RWPE2 (cell line): ENCODE measurements at regions not wholly inside any gene's neighbourhood (a gene's known extent, or its start where the extent isn't known, plus 50 kb on each side); places are given as distances from the start of the nearest gene placed in this dataset.
"Not testable (repeated sequence)": the region's sequence is repeated elsewhere in the genome, so short reads cannot be mapped to it uniquely, and the experiment has no call there.

Source experiments
- ATAC-seq: fragments of 200-7000 bp; cut with Tn5 transposase; 3 replicates; pipeline ENCODE4 v1.9.1; 2021; ENCODE audit warnings: low read depth
- DNase-seq: peaks from one replicate; pipeline ENCODE4 v3.0.0-alpha.2; 2020; ENCODE audit warnings: low spot score
- H3K27ac ChIP-seq: fragments of 450-650 bp; 2 replicates; pipeline ENCODE4 v1.5.1; 2017; ENCODE audit warnings: mild to moderate bottlenecking; ENCODE audit not compliant: poor library complexity, severe bottlenecking
- H3K27me3 ChIP-seq: fragments of 250-450 bp; sonication (Bioruptor Pico); 2 replicates; pipeline ENCODE4 v1.5.1; 2021; ENCODE audit warnings: mild to moderate bottlenecking, moderate library complexity; ENCODE audit not compliant: insufficient read depth, poor library complexity, severe bottlenecking
- H3K36me3 ChIP-seq: fragments of 250-450 bp; sonication (Bioruptor Pico); 2 replicates; pipeline ENCODE4 v1.5.1; 2020; ENCODE audit warnings: low read depth, mild to moderate bottlenecking, moderate library complexity
- H3K4me1 ChIP-seq: fragments of 250-450 bp; sonication (Bioruptor Pico); 2 replicates; pipeline ENCODE4 v1.5.1; 2021; ENCODE audit warnings: mild to moderate bottlenecking, moderate library complexity; ENCODE audit not compliant: insufficient read depth, poor library complexity, severe bottlenecking
- H3K4me3 ChIP-seq: fragments of 250-450 bp; sonication (Bioruptor Pico); 2 replicates; pipeline ENCODE4 v1.5.1; 2021; ENCODE audit warnings: mild to moderate bottlenecking, moderate library complexity; ENCODE audit not compliant: severe bottlenecking
- H3K9me3 ChIP-seq: fragments of 250-450 bp; sonication (Bioruptor Pico); 2 replicates; pipeline ENCODE4 v1.5.1; 2021; ENCODE audit warnings: mild to moderate bottlenecking, moderate library complexity; ENCODE audit not compliant: severe bottlenecking
- TF ChIP-seq, protein P1 (sequence below): fragments of 450-650 bp; IDR thresholded peaks from one replicate; pipeline ENCODE4 v1.5.1; 2017; ENCODE audit warnings: mild to moderate bottlenecking, moderate library complexity; ENCODE audit not compliant: poor library complexity, severe bottlenecking

DNA sequence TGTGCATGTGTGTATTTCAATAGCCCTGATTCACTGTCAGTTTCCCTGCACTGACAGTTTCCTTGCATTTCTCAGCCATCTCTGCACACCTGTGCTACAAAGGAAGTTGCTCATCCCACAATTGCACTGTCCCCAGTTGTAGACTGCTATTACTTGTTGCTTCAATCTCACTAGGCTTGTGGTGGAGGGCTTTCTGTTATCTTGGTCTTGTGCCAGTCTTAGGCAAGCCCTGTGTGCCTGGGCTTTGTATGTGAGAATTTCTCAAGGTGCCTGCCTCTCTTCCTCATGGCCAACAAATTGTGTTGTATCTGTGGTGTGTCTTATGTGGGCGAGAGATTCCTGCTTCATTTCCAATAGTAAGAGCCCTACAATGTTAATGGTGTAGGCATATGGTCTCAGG, 467.4 kb downstream of the GRIA2 start:
- ATAC-seq (no peak), DNase-seq (no peak)
- H3K36me3 ChIP-seq, result no peaks in the 10 kb centered on the region
- no peaks in the 10 kb centered on the region for H3K4me1 ChIP-seq
- no peaks in the 10 kb centered on the region for H3K9me3 ChIP-seq
- no peaks in the 10 kb centered on the region for H3K27me3 ChIP-seq
- no peak overlapping the region for H3K27ac ChIP-seq
- H3K4me3 ChIP-seq, result no peak overlapping the region
- TF ChIP-seq, protein P1, sequence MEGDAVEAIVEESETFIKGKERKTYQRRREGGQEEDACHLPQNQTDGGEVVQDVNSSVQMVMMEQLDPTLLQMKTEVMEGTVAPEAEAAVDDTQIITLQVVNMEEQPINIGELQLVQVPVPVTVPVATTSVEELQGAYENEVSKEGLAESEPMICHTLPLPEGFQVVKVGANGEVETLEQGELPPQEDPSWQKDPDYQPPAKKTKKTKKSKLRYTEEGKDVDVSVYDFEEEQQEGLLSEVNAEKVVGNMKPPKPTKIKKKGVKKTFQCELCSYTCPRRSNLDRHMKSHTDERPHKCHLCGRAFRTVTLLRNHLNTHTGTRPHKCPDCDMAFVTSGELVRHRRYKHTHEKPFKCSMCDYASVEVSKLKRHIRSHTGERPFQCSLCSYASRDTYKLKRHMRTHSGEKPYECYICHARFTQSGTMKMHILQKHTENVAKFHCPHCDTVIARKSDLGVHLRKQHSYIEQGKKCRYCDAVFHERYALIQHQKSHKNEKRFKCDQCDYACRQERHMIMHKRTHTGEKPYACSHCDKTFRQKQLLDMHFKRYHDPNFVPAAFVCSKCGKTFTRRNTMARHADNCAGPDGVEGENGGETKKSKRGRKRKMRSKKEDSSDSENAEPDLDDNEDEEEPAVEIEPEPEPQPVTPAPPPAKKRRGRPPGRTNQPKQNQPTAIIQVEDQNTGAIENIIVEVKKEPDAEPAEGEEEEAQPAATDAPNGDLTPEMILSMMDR, result no peak

DNA sequence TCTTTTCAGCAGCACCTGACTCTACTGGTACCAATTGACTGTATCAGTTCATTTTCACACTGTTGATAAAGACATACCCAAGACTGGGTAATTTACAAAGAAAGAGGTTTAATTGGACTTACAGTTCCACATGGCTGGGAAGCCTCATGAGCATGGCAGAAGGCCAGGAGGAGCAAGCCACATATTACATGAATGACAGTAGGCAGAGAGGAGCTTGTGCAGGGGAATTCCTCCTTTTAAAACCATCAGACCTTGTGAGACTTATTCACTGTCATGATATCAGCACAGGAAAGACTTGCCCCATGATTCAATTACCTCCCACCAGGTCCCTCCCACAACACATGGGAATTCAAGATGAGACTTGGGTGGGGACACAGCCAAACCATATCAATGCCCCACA, 458.8 kb downstream of the GRIA2 start:
- not testable (repeated sequence) for ATAC-seq, H3K36me3 ChIP-seq, H3K9me3 ChIP-seq, H3K4me3 ChIP-seq, H3K27me3 ChIP-seq, H3K27ac ChIP-seq, DNase-seq, H3K4me1 ChIP-seq

DNA sequence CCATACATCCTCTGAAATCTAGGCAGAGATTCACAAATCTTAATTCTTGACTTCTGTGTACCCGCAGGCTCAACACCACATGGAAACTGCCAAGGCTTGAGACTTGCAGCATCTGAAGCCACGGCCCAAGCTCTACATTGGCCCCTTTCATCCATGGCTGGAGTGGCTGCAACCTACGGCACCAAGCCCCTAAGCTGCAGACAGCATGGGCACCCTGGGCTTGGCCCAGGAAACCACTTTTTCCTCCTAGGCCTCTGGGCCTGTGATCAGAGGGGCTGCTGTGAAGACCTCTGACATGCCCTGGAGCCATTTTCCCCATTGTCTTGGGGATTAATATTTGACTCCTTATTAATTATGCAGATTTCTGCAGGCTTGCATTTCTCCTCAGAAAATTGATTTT, 457.9 kb downstream of the GRIA2 start:
- Histone ChIP-seq H3K27ac (no peak overlapping the region), H3K4me1 (no peaks in the 10 kb centered on the region), H3K9me3 (no peaks in the 10 kb centered on the region), H3K27me3 (no peaks in the 10 kb centered on the region), H3K4me3 (no peak overlapping the region), H3K36me3 (no peaks in the 10 kb centered on the region)
- DNase-seq (no peak), ATAC-seq (no peak)
- TF ChIP-seq, protein P1, result no peak

DNA sequence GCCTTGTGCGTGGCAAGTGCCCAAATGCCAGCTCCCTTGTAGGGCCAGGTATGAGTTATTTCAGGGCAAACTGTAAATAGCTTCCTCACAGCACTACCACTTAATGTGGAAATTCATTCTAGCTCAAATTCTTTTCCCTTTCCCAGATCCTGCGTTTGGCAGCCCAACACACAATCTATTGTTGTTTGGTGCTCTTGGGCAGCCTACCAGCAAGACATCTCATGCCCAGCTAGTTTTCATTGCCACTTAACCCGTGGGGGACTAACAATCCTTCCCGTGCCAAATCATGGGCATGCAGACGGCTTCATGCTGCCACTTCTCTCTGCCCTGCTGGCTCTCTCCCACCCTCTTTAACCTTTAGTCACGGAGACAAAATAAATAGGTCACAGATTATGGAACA, 454.2 kb downstream of the GRIA2 start:
- H3K27ac ChIP-seq, result no peak overlapping the region
- no peak overlapping the region for H3K4me3 ChIP-seq
- H3K9me3 ChIP-seq, result no peaks in the 10 kb centered on the region
- H3K27me3 ChIP-seq, result no peaks in the 10 kb centered on the region
- ATAC-seq (no peak), DNase-seq (no peak)
- H3K4me1 ChIP-seq, result no peaks in the 10 kb centered on the region
- no peaks in the 10 kb centered on the region for H3K36me3 ChIP-seq
- TF ChIP-seq, protein P1, result no peak

DNA sequence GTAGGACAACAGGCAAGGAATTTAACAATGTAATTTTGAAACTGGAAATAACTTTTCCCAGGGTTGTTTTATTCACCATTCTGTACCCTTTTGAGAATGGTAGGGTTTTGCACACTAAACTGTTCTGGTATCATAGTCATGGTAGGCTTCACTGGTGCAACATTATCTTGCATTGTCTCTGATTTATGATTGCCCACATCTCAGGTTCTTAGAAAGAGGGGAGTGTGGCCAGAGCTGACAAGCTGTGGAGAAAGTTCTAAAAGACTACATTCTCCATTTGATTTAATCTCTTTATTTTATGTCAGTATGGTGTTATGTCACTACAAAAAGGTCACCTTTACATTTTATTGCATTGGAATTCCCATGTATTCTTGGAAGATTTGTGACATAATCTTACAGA, 447.3 kb downstream of the GRIA2 start:
- H3K36me3 ChIP-seq, result no peaks in the 10 kb centered on the region
- no peaks in the 10 kb centered on the region for H3K4me1 ChIP-seq
- DNase-seq (no peak), ATAC-seq (no peak)
- H3K4me3 ChIP-seq, result no peak overlapping the region
- H3K27me3 ChIP-seq, result no peaks in the 10 kb centered on the region
- no peaks in the 10 kb centered on the region for H3K9me3 ChIP-seq
- TF ChIP-seq, protein P1, result no peak
- H3K27ac ChIP-seq, result no peak overlapping the region
